Neural progenitor cell (in vitro differentiated cells): ENCODE measurements at regions not wholly inside any gene's neighbourhood (a gene's known extent, or its start where the extent isn't known, plus 50 kb on each side); places are given as distances from the start of the nearest gene placed in this dataset.

Experiments used
- CTCF ChIP-seq: fragments of 200-600 bp; sonication (generic); IDR thresholded peaks from 2 replicates; pipeline ENCODE4 v1.5.1; 2017; ENCODE audit warnings: antibody characterized with exemption, mild to moderate bottlenecking
- EZH2 ChIP-seq: fragments of 200-600 bp; sonication (generic); IDR thresholded peaks from 2 replicates; pipeline ENCODE4 v1.6.1; 2017; ENCODE audit warnings: antibody characterized with exemption, mild to moderate bottlenecking, moderate library complexity

DNA sequence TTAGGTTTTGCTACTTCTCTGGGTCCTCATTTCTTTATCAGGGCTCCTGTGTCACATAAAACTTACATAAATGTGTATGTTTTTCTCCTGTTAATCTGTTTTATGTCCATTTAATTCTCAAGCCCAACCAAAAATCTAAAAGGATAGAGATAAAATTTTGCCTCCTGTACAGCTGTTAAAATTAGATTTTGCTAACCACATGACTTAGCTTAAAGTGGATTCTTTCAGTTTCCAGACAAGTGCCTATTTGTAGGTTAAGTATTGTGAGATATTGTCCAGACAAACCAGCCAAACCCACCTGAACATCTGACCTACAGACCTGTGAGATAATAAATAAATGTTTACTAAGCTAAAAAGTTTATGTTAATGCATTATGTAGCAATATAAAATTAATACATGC, 465.5 kb downstream of the SI start:
- TF ChIP-seq CTCF: no peak
- no peak for TF ChIP-seq EZH2
